GM12865 (cell line): ENCODE measurements at regions not wholly inside any gene's neighbourhood (a gene's known extent, or its start where the extent isn't known, plus 50 kb on each side); places are given as distances from the start of the nearest gene placed in this dataset.

ENCODE experiments used
- DNase-seq: peaks from one replicate; pipeline ENCODE4 v3.0.0; 2010; ENCODE audit warnings: low read depth
- H3K4me3 ChIP-seq: 2 replicates; pipeline ENCODE4 v1.5.1; 2011; ENCODE audit warnings: mild to moderate bottlenecking, low read depth, low read length, control low read depth
- CTCF ChIP-seq: IDR thresholded peaks from 2 replicates; pipeline ENCODE4 v1.5.1; 2011; ENCODE audit warnings: low read length, control low read depth, low read depth, inconsistent platforms; ENCODE audit not compliant: insufficient read depth; ENCODE audit errors: missing control alignments

- no peak overlapping the region for H3K4me3 ChIP-seq
- no peak for TF ChIP-seq CTCF
- DNase-seq = no peak
Measured at GRCh38 chr19:28519952-28520861, 692.7 kb downstream of the UQCRFS1 start.

- TF ChIP-seq CTCF = no peak
- no peak for DNase-seq
- no peak overlapping the region for H3K4me3 ChIP-seq
Measured at GRCh38 chr19:28519218-28519779, 693.7 kb downstream of the UQCRFS1 start.

- no peak for TF ChIP-seq CTCF
- peak; percentile 4 for DNase-seq
- no peak overlapping the region for H3K4me3 ChIP-seq
Measured at GRCh38 chr19:28516415-28516872, 696.5 kb downstream of the UQCRFS1 start.

- no peak for TF ChIP-seq CTCF
- no peak for DNase-seq
- no peak overlapping the region for H3K4me3 ChIP-seq
Measured at GRCh38 chr19:28514166-28514565, 698.8 kb downstream of the UQCRFS1 start.

- no peak for DNase-seq
- H3K4me3 ChIP-seq = no peak overlapping the region
- no peak for TF ChIP-seq CTCF
Measured at GRCh38 chr19:28511655-28512054, 701.3 kb downstream of the UQCRFS1 start.

- TF ChIP-seq CTCF = no peak
- no peak overlapping the region for H3K4me3 ChIP-seq
Measured at GRCh38 chr19:28509079-28509895, 703.7 kb downstream of the UQCRFS1 start.

More at GRCh38 chr19:28509079-28509895, 703.7 kb downstream of the UQCRFS1 start:
- DNase-seq = no peak
